GM19328 (cell line): ENCODE measurements at regions not wholly inside any gene's neighbourhood (a gene's known extent, or its start where the extent isn't known, plus 50 kb on each side); places are given as distances from the start of the nearest gene placed in this dataset.

Experiments used
- ATAC-seq: cut with Tn5 transposase; IDR thresholded peaks from one replicate; pipeline ENCODE4 v1.9.1; 2021; ENCODE audit warnings: mild to moderate bottlenecking, moderate library complexity; ENCODE audit not compliant: unreplicated experiment

DNA sequence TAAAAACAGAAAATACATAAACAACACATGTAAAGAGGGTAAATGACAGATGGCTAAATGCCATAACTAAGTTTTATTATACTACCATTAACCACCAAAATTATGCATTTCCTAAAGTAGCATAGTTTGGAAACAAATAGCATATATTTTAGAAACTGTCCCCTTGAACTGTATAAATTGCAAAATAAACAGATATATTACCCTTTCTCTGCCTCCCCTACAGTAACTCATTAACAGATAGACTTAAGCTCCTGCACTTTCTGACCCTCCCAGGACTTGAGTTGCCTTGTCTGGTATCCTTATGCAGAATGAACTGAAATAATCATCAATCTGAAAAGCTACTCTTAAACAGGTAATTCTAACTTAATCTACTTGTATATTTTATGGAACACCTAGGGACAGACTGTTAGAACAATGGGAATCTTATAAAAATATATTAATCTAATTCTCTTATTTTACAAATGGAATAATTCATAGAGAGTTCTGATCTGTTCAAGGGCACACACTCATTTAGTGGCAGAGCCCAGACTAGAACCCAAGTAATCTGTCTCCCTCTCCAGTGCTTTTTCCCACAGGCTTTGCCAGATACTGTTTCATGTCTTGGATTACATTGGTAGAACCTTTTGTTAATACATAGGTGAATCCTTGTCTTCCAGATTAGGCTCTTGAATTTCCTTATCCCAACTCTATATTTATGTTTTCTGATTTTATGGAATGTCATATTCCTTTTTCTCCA is 50.6 kb upstream of the LOC128125822 start:
- ATAC-seq: no peak
